Uterus (tissue), 3 donors: ENCODE measurements at regions not wholly inside any gene's neighbourhood (a gene's known extent, or its start where the extent isn't known, plus 50 kb on each side); places are given as distances from the start of the nearest gene placed in this dataset.

Source experiments
- DNase-seq, 2 donors: peaks; one replicate each; pipeline ENCODE4 v3.0.0-alpha.2; 2019 to 2020
- H3K27ac ChIP-seq, 2 donors: fragments of 200-600 bp; sonication (generic); 1 replicate in 1 of 2; 2 replicates in 1 of 2; pipeline ENCODE4 v1.5.1; 2016 to 2018
- H3K27me3 ChIP-seq, 2 donors: fragments of 200-600 bp; sonication (generic); one replicate each; pipeline ENCODE4 v1.5.1; 2018 to 2019; ENCODE audit warnings: control low read depth in 1 of 2
- H3K36me3 ChIP-seq, 2 donors: fragments of 200-600 bp; sonication (generic); one replicate each; pipeline ENCODE4 v1.5.1; 2019; ENCODE audit warnings: control low read depth in 1 of 2
- H3K4me1 ChIP-seq, 2 donors: fragments of 200-600 bp; sonication (generic); one replicate each; pipeline ENCODE4 v1.5.1; 2018 to 2019; ENCODE audit warnings: control low read depth in 1 of 2
- H3K4me3 ChIP-seq, 2 donors: fragments of 200-600 bp; sonication (generic); 1 replicate in 1 of 2; 2 replicates in 1 of 2; pipeline ENCODE4 v1.5.1; 2018 to 2019; ENCODE audit warnings: mild to moderate bottlenecking in 1 of 2
- H3K9me3 ChIP-seq, 2 donors: fragments of 200-600 bp; sonication (generic); one replicate each; pipeline ENCODE4 v1.5.1; 2019; ENCODE audit warnings: control low read depth in 1 of 2
- POLR2A ChIP-seq, 2 donors: fragments of 450-650 bp; IDR thresholded peaks; one replicate each; pipeline ENCODE4 v1.6.1; 2016; ENCODE audit warnings: antibody characterized with exemption in 2 of 2, mild to moderate bottlenecking in 1 of 2, moderate library complexity in 1 of 2
- intact Hi-C: fragments of 100-400 bp; cut with DNase I; formaldehyde crosslinking; loops from one replicate; pipeline ENCODE4 v1.15.1; 2023; ENCODE audit warnings: low total_unique reads
- TF ChIP-seq, protein P1 (sequence below), 4 experiments: fragments of 200-600 bp in 2 of 4; fragments of 450-650 bp in 2 of 4; sonication (generic) in 2 of 4; IDR thresholded peaks; one replicate each; pipeline ENCODE4 v1.5.1; 2016 to 2019; ENCODE audit warnings: antibody characterized with exemption in 4 of 4, mild to moderate bottlenecking in 2 of 4, moderate library complexity in 1 of 4
- donor health status: DM: yes; HTN: yes; CAD: no.

DNA sequence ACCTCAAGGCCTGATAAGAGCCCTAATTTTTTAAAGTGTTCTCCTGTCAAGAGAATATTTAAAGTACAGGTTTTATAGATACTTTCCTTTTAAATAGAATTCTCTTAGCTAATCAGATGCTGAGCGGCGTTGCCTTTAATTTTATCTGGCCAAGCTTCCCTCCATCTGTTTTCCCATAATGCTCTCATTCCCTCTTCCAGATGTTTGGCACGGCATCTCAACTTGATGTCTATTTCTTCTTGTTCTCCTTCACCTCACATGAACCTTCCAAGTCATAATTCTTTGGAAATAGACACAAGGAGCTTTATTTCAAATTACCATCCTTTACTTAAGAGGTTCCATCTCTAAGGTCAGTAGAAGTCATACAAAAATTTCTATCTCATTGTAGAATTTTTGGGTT is 76.1 kb upstream of the CPO start:
- no peak overlapping the region for H3K27ac ChIP-seq
- no peaks in the 10 kb centered on the region for H3K36me3 ChIP-seq
- intact Hi-C loops: no loop called here
- no peaks in the 10 kb centered on the region for H3K9me3 ChIP-seq
- DNase-seq: peak in 1 of 2 donors; percentile 28
- TF ChIP-seq, protein P1, sequence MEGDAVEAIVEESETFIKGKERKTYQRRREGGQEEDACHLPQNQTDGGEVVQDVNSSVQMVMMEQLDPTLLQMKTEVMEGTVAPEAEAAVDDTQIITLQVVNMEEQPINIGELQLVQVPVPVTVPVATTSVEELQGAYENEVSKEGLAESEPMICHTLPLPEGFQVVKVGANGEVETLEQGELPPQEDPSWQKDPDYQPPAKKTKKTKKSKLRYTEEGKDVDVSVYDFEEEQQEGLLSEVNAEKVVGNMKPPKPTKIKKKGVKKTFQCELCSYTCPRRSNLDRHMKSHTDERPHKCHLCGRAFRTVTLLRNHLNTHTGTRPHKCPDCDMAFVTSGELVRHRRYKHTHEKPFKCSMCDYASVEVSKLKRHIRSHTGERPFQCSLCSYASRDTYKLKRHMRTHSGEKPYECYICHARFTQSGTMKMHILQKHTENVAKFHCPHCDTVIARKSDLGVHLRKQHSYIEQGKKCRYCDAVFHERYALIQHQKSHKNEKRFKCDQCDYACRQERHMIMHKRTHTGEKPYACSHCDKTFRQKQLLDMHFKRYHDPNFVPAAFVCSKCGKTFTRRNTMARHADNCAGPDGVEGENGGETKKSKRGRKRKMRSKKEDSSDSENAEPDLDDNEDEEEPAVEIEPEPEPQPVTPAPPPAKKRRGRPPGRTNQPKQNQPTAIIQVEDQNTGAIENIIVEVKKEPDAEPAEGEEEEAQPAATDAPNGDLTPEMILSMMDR (IDR thresholded peaks at IDR 0.05): no peak
- TF ChIP-seq POLR2A (IDR thresholded peaks at IDR 0.05): no peak
- no peaks in the 10 kb centered on the region for H3K27me3 ChIP-seq
- no peak overlapping the region for H3K4me3 ChIP-seq
- H3K4me1 ChIP-seq: no peaks in the 10 kb centered on the region

DNA sequence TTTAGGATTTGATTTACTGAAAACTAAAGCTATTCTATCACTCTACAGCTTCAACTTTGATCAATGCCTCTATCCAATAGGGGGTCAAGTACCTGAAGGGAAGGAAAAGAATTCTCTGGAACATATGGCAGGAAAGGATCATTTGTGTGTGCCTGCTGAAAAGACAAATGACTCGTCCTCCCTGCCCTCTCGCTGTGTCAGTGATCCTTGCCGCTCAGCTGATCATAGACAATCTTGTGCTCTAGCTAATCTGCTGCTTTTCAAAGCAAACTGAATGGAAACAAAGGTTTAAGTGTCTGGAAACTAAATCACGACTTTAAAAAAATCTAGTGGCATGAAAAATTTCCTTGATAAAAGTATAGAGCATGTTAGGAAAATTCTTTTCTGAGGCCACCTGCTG is 75.6 kb upstream of the CPO start:
- no peaks in the 10 kb centered on the region for H3K27me3 ChIP-seq
- H3K4me3 ChIP-seq: no peak overlapping the region
- no peaks in the 10 kb centered on the region for H3K9me3 ChIP-seq
- intact Hi-C loops: no loop called here
- TF ChIP-seq, protein P1 (IDR thresholded peaks at IDR 0.05): no peak
- no peak for DNase-seq
- H3K27ac ChIP-seq: no peak overlapping the region
- no peaks in the 10 kb centered on the region for H3K4me1 ChIP-seq
- no peaks in the 10 kb centered on the region for H3K36me3 ChIP-seq

DNA sequence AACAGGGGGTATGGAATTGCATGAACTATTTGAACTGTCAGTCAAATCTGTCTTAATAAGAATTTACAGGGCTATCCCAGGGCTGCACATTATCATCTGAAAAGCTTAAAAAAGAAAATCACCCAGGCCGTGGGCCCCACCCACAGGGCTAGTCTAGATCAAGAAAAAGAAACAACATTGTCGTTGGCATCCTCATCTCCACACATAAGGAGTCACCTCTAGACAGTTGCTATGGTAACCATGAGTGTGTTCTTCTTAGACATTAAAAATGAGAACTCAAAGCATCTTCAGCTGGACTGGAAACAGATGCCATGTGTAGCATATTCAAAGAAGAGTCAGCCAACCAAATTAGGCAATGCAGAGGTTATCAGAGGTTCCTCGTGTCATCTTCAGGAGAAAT is 72.3 kb upstream of the CPO start:
- Histone ChIP-seq H3K4me3 (no peak overlapping the region), H3K4me1 (no peaks in the 10 kb centered on the region), H3K27ac (no peak overlapping the region), H3K27me3 (no peaks in the 10 kb centered on the region), H3K36me3 (no peaks in the 10 kb centered on the region), H3K9me3 (no peaks in the 10 kb centered on the region)
- no peak for TF ChIP-seq POLR2A (IDR thresholded peaks at IDR 0.05)
- TF ChIP-seq, protein P1 (IDR thresholded peaks at IDR 0.05): no peak
- intact Hi-C loops: no loop called here
- DNase-seq: no peak

DNA sequence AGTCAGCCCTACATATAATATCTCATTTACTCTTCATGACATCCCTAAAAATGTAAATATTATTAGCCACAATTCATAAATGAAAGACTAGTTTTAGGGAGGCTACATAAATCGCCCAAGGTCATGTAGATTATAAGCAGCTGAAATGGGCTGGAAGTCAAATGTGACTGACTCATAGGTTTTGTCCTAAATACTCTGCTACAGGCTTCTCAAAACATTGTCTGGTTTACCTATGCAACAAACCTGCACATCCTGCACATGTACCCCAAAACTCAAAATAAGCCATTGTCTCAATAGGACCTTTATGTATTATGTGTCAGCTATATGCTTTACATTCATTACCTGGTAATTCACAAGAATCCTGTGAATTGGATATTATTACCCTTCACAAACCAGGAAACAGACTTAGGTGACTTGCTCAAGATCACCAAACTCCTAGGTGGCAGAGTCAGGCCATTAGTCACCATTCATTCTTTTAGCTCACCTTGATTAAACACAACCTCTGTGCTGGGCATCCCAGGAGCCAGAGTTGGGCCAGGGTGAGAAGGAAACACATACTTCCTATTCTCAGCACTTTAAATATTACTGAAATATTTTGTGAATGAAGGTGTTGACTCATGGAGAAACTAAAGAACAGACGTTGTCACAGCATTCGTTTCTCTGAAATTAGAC is 69.4 kb upstream of the CPO start:
- Histone ChIP-seq H3K9me3 (no peaks in the 10 kb centered on the region), H3K36me3 (no peaks in the 10 kb centered on the region), H3K4me3 (no peak overlapping the region), H3K4me1 (no peaks in the 10 kb centered on the region), H3K27me3 (no peaks in the 10 kb centered on the region), H3K27ac (no peak overlapping the region)
- TF ChIP-seq POLR2A (IDR thresholded peaks at IDR 0.05): no peak
- TF ChIP-seq, protein P1 (IDR thresholded peaks at IDR 0.05): no peak
- intact Hi-C loops: no loop called here
- no peak for DNase-seq

DNA sequence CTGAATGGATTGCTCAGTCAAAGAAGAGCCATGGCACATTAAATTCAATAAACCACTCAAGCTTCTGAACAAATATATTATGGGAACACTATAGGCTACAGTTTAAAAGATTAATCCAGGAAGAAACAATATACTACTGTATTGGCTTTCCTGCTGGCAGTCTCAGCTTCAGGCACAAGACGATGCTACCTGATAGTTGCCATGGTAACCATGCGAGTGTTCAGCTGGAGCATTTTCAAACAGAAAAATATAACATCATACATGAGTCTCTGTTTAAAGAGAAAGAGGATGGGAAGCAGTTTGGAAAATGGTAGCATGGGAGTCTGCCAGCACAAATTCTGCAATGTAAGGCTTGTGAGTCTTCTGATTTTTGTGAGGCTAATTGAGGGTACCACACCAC is 65.9 kb upstream of the CPO start:
- H3K4me3 ChIP-seq: no peak overlapping the region
- no peak for TF ChIP-seq POLR2A (IDR thresholded peaks at IDR 0.05)
- TF ChIP-seq, protein P1 (IDR thresholded peaks at IDR 0.05): no peak
- no peaks in the 10 kb centered on the region for H3K4me1 ChIP-seq
- H3K36me3 ChIP-seq: no peaks in the 10 kb centered on the region
- H3K27ac ChIP-seq: no peak overlapping the region
- H3K27me3 ChIP-seq: no peaks in the 10 kb centered on the region
- H3K9me3 ChIP-seq: no peaks in the 10 kb centered on the region
- intact Hi-C loops: no loop called here
- DNase-seq: no peak
